Gastroesophageal sphincter (tissue), 4 donors: ENCODE measurements at regions not wholly inside any gene's neighbourhood (a gene's known extent, or its start where the extent isn't known, plus 50 kb on each side); places are given as distances from the start of the nearest gene placed in this dataset.

Source experiments
- ATAC-seq: fragments of 150-250 bp; one replicate; pipeline ENCODE4 v1.9.1; 2016; ENCODE audit warnings: mild to moderate bottlenecking, moderate library complexity
- H3K27ac ChIP-seq, 4 donors: fragments of 200-600 bp; sonication (generic) in 3 of 4; 1 replicate in 3 of 4; 2 replicates in 1 of 4; pipeline ENCODE4 v1.5.1; 2016 to 2019
- H3K27me3 ChIP-seq: fragments of 200-600 bp; sonication (generic); one replicate; pipeline ENCODE4 v1.5.1; 2019
- H3K36me3 ChIP-seq, 2 donors: fragments of 200-600 bp; sonication (generic); one replicate each; pipeline ENCODE4 v1.5.1; 2019; ENCODE audit warnings: control low read depth in 1 of 2
- H3K4me1 ChIP-seq, 3 donors: fragments of 200-600 bp; sonication (generic); 1 replicate in 2 of 3; 2 replicates in 1 of 3; pipeline ENCODE4 v1.5.1; 2016 to 2019; ENCODE audit warnings: control low read depth in 2 of 3
- H3K4me3 ChIP-seq, 2 donors: fragments of 200-600 bp; sonication (generic); one replicate each; pipeline ENCODE4 v1.5.1; 2019; ENCODE audit warnings: mild to moderate bottlenecking in 1 of 2, moderate library complexity in 1 of 2
- H3K9me3 ChIP-seq, 3 donors: fragments of 200-600 bp; sonication (generic); one replicate each; pipeline ENCODE4 v1.5.1; 2017 to 2019; ENCODE audit warnings: control low read depth in 2 of 3
- CTCF ChIP-seq, 4 experiments: fragments of 200-600 bp in 2 of 4; fragments of 450-650 bp in 2 of 4; sonication (generic) in 1 of 4; IDR thresholded peaks; one replicate each; pipeline ENCODE4 v1.5.1; 2017 to 2019; ENCODE audit warnings: antibody characterized with exemption in 4 of 4, mild to moderate bottlenecking in 2 of 4, moderate library complexity in 2 of 4
- EP300 ChIP-seq: sonication (generic); formaldehyde crosslinking; IDR thresholded peaks from one replicate; pipeline ENCODE4 v1.6.1; 2017; ENCODE audit warnings: antibody characterized with exemption, mild to moderate bottlenecking
- POLR2A ChIP-seq, 2 donors: fragments of 450-650 bp; IDR thresholded peaks; one replicate each; pipeline ENCODE4 v1.6.1; 2017; ENCODE audit warnings: antibody characterized with exemption in 2 of 2, mild to moderate bottlenecking in 2 of 2, moderate library complexity in 1 of 2
- POLR2AphosphoS5 ChIP-seq: sonication (generic); formaldehyde crosslinking; IDR thresholded peaks from one replicate; pipeline ENCODE4 v1.6.1; 2017; ENCODE audit warnings: antibody characterized with exemption
- WGBS, 2 donors: methylation state at CpG; one replicate each; pipeline ENCODE4 v1.1.5; 2018; ENCODE audit warnings: low coverage in 1 of 2; 5-methylcytosine and 5-hydroxymethylcytosine counted together

- H3K27me3 ChIP-seq: no peaks in the 10 kb centered on the region
- H3K9me3 ChIP-seq: no peaks in the 10 kb centered on the region
- H3K4me1 ChIP-seq: no peaks in the 10 kb centered on the region
- no peak overlapping the region for H3K27ac ChIP-seq
- TF ChIP-seq EP300 (no peak), CTCF (IDR thresholded peaks at IDR 0.05) (no peak), POLR2AphosphoS5 (no peak), POLR2A (IDR thresholded peaks at IDR 0.05) (no peak)
- no peak for ATAC-seq
- no peak overlapping the region for H3K4me3 ChIP-seq
- 83 to 90% methylated on average over 2 of the region's 2 CpGs for WGBS, 2 donors
- H3K36me3 ChIP-seq: no peaks in the 10 kb centered on the region
Measured at GRCh38 chr15:97200161-97200560, 760.3 kb upstream of the ARRDC4 start.

- Histone ChIP-seq H3K27ac (no peak overlapping the region), H3K36me3 (no peaks in the 10 kb centered on the region), H3K4me1 (no peaks in the 10 kb centered on the region), H3K9me3 (no peaks in the 10 kb centered on the region), H3K4me3 (no peak overlapping the region), H3K27me3 (no peaks in the 10 kb centered on the region)
- ATAC-seq: no peak
- TF ChIP-seq CTCF (IDR thresholded peaks at IDR 0.05): no peak
- TF ChIP-seq POLR2A (IDR thresholded peaks at IDR 0.05): no peak
- TF ChIP-seq POLR2AphosphoS5: no peak
- TF ChIP-seq EP300: no peak
Measured at GRCh38 chr15:97210277-97210676, 750.2 kb upstream of the ARRDC4 start.

- TF ChIP-seq POLR2AphosphoS5 (no peak), EP300 (no peak), CTCF (IDR thresholded peaks at IDR 0.05) (no peak), POLR2A (IDR thresholded peaks at IDR 0.05) (no peak)
- no peak for ATAC-seq
- H3K36me3 ChIP-seq: no peaks in the 10 kb centered on the region
- H3K9me3 ChIP-seq: no peaks in the 10 kb centered on the region
- no peak overlapping the region for H3K27ac ChIP-seq
- no peaks in the 10 kb centered on the region for H3K27me3 ChIP-seq
- no peaks in the 10 kb centered on the region for H3K4me1 ChIP-seq
- H3K4me3 ChIP-seq: no peak overlapping the region
Measured at GRCh38 chr15:97215629-97216028, 744.9 kb upstream of the ARRDC4 start.

GRCh38 chr15:97224191-97224641 lies 736.3 kb upstream of the ARRDC4 start:
- H3K9me3 ChIP-seq: peaks cover 0 to 13% (median 0%) of the 10 kb centered on the region in 3 donors
- ATAC-seq: no peak
- H3K4me3 ChIP-seq: no peak overlapping the region
- no peaks in the 10 kb centered on the region for H3K4me1 ChIP-seq
- no peak overlapping the region for H3K27ac ChIP-seq
- 100% methylated on average over 5 of the region's 44 CpGs; no CpG with 5 or more reads in 1 of the 2 donors for WGBS, 2 donors
- H3K36me3 ChIP-seq: no peaks in the 10 kb centered on the region
- H3K27me3 ChIP-seq: no peaks in the 10 kb centered on the region
- TF ChIP-seq EP300: no peak
- no peak for TF ChIP-seq CTCF (IDR thresholded peaks at IDR 0.05)
- TF ChIP-seq POLR2A (IDR thresholded peaks at IDR 0.05): no peak
- TF ChIP-seq POLR2AphosphoS5: no peak

- Histone ChIP-seq H3K27me3 (no peaks in the 10 kb centered on the region), H3K4me3 (peak overlapping the region in 1 of 2 donors; percentile 8), H3K36me3 (no peaks in the 10 kb centered on the region), H3K4me1 (peaks cover 0 to 7% (median 3%) of the 10 kb centered on the region in 3 donors), H3K27ac (no peak overlapping the region), H3K9me3 (no peaks in the 10 kb centered on the region)
- TF ChIP-seq POLR2AphosphoS5 (no peak), CTCF (IDR thresholded peaks at IDR 0.05) (peak; percentile 72 to 85 (median 82)), EP300 (no peak)
- ATAC-seq: no peak
- 32 to 55% methylated on average over 5 to 9 of the region's 9 CpGs for WGBS, 2 donors
Measured at GRCh38 chr15:97234851-97235610, 725.5 kb upstream of the ARRDC4 start.
